ENCODE measurements at regions not wholly inside any gene's neighbourhood (a gene's known extent, or its start where the extent isn't known, plus 50 kb on each side); places are given as distances from the start of the nearest gene placed in this dataset.

GRCh38 chr4:115970859-115971258 lies 857.4 kb upstream of the NDST4 start:
- no peak for TF ChIP-seq ZNF768 (CRISPR knock-in tag; IDR thresholded peaks at IDR 0.05)
- TF ChIP-seq KLF9 (CRISPR knock-in tag; IDR thresholded peaks at IDR 0.05; ENCODE audit: low read depth) = no peak
- TF ChIP-seq CTCF (CRISPR knock-in tag; IDR thresholded peaks at IDR 0.05) = no peak
- no peak for TF ChIP-seq BHLHE40 (IDR thresholded peaks at IDR 0.05; ENCODE audit: low read length)

Data from HepG2 (cell line).